Liver (tissue), 7 donors: ENCODE measurements at regions not wholly inside any gene's neighbourhood (a gene's known extent, or its start where the extent isn't known, plus 50 kb on each side); places are given as distances from the start of the nearest gene placed in this dataset.
A peak's percentile ranks its signal among the peaks of the same experiment; 100 is the strongest.

Source experiments
- DNase-seq: peaks from one replicate; pipeline ENCODE4 v3.0.0-alpha.2; 2017; ENCODE audit warnings: low spot score
- H3K27ac ChIP-seq, 2 donors: one replicate each; pipeline ENCODE4 v1.7.0; 2013; ENCODE audit warnings: inconsistent platforms in 2 of 2, low read length in 2 of 2, control low read depth in 1 of 2, low read depth in 1 of 2, mild to moderate bottlenecking in 1 of 2
- H3K27me3 ChIP-seq, 4 donors: one replicate each; pipeline versions ENCODE4 v1.6.1 to v1.7.0; 2013; ENCODE audit warnings: low read length in 3 of 4, inconsistent platforms in 1 of 4, mild to moderate bottlenecking in 1 of 4, moderate library complexity in 1 of 4; ENCODE audit not compliant: control insufficient read depth in 4 of 4, insufficient read depth in 4 of 4
- H3K36me3 ChIP-seq, 4 donors: one replicate each; pipeline versions ENCODE4 v1.6.1 to v1.7.0; 2013; ENCODE audit warnings: low read length in 3 of 4, mild to moderate bottlenecking in 3 of 4, low read depth in 1 of 4, moderate library complexity in 1 of 4; ENCODE audit not compliant: control insufficient read depth in 4 of 4, insufficient read depth in 3 of 4
- H3K4me1 ChIP-seq, 4 donors: one replicate each; pipeline versions ENCODE4 v1.6.1 to v1.7.0; 2013; ENCODE audit warnings: low read length in 3 of 4, mild to moderate bottlenecking in 3 of 4, moderate library complexity in 1 of 4; ENCODE audit not compliant: control insufficient read depth in 4 of 4, insufficient read depth in 4 of 4
- H3K4me3 ChIP-seq, 3 donors: one replicate each; pipeline versions ENCODE4 v1.6.1 to v1.7.0; 2013; ENCODE audit warnings: low read length in 3 of 3, control low read depth in 1 of 3, low read depth in 1 of 3, mild to moderate bottlenecking in 1 of 3
- H3K9ac ChIP-seq, 2 donors: one replicate each; pipeline ENCODE4 v1.7.0; 2013; ENCODE audit warnings: low read length in 2 of 2, mild to moderate bottlenecking in 2 of 2, moderate library complexity in 2 of 2, control low read depth in 1 of 2, low read depth in 1 of 2
- H3K9me3 ChIP-seq, 4 donors: one replicate each; pipeline versions ENCODE4 v1.6.1 to v1.7.0; 2013; ENCODE audit warnings: low read length in 3 of 4; ENCODE audit not compliant: control insufficient read depth in 4 of 4
- ATF3 ChIP-seq: IDR thresholded peaks from 2 replicates; pipeline ENCODE4 v1.6.1; 2016; ENCODE audit warnings: antibody characterized with exemption
- EGR1 ChIP-seq, 2 donors: IDR thresholded peaks; 2 replicates each; pipeline ENCODE4 v1.6.1; 2016 to 2018; ENCODE audit warnings: antibody characterized with exemption in 2 of 2, low read depth in 2 of 2
- FOXA2 ChIP-seq: IDR thresholded peaks from 2 replicates; pipeline ENCODE4 v1.6.1; 2016; ENCODE audit warnings: antibody characterized with exemption
- GABPA ChIP-seq, 2 donors: IDR thresholded peaks in 1 of 2; conservative IDR thresholded peaks in 1 of 2; 2 replicates each; pipeline ENCODE4 v1.6.1; 2016; ENCODE audit warnings: antibody characterized with exemption in 2 of 2, mild to moderate bottlenecking in 1 of 2, moderate library complexity in 1 of 2
- HNF4A ChIP-seq, 2 donors: conservative IDR thresholded peaks; 2 replicates each; pipeline ENCODE4 v1.6.1; 2016; ENCODE audit warnings: antibody characterized with exemption in 2 of 2, mild to moderate bottlenecking in 2 of 2
- HNF4G ChIP-seq: IDR thresholded peaks from 2 replicates; pipeline ENCODE4 v1.6.1; 2016; ENCODE audit warnings: antibody characterized with exemption
- JUND ChIP-seq, 2 donors: IDR thresholded peaks; 2 replicates each; pipeline ENCODE4 v1.6.1; 2016; ENCODE audit warnings: antibody characterized with exemption in 2 of 2
- NR2F2 ChIP-seq: IDR thresholded peaks from 2 replicates; pipeline ENCODE4 v1.6.1; 2016; ENCODE audit warnings: antibody characterized with exemption
- RAD21 ChIP-seq, 2 donors: IDR thresholded peaks; 2 replicates each; pipeline ENCODE4 v1.6.1; 2016; ENCODE audit warnings: antibody characterized with exemption in 2 of 2, mild to moderate bottlenecking in 2 of 2
- REST ChIP-seq: IDR thresholded peaks from 2 replicates; pipeline ENCODE4 v1.6.1; 2016; ENCODE audit warnings: antibody characterized with exemption, mild to moderate bottlenecking
- RXRA ChIP-seq, 2 donors: IDR thresholded peaks; 2 replicates each; pipeline ENCODE4 v1.6.1; 2017 to 2018; ENCODE audit warnings: antibody characterized with exemption in 2 of 2, mild to moderate bottlenecking in 1 of 2
- TAF1 ChIP-seq: conservative IDR thresholded peaks from 2 replicates; pipeline ENCODE4 v1.6.1; 2016; ENCODE audit warnings: antibody characterized with exemption, mild to moderate bottlenecking
- YY1 ChIP-seq: IDR thresholded peaks from 2 replicates; pipeline ENCODE4 v1.6.1; 2016; ENCODE audit warnings: antibody characterized with exemption, mild to moderate bottlenecking
- ZBTB33 ChIP-seq: IDR thresholded peaks from 2 replicates; pipeline ENCODE4 v1.6.1; 2016; ENCODE audit warnings: antibody characterized with exemption
- WGBS: extraction: QIAGEN DNeasy Blood & Tissue Kit; methylation state at CpG from one replicate; pipeline ENCODE4 v1.1.7; 2013; 5-methylcytosine and 5-hydroxymethylcytosine counted together
- donor health status: healthy.
- donor health status: healthy.
- donor health status: healthy.
- donor health status: healthy.

GRCh38 chr21:28418726-28419514, 573.8 kb downstream of the LTN1 start:
- Histone ChIP-seq H3K4me3 (no peak overlapping the region), H3K9me3 (no peaks in the 10 kb centered on the region), H3K27ac (no peak overlapping the region), H3K9ac (no peak overlapping the region), H3K4me1 (no peaks in the 10 kb centered on the region), H3K27me3 (no peaks in the 10 kb centered on the region), H3K36me3 (no peaks in the 10 kb centered on the region)
- 83% methylated on average over 6 of the region's 6 CpGs for WGBS
- TF ChIP-seq NR2F2 = no peak
- TF ChIP-seq EGR1 (IDR thresholded peaks at IDR 0.05; ENCODE audit: low read depth in 2 of 2) = no peak
- TF ChIP-seq FOXA2 = no peak
- no peak for TF ChIP-seq YY1
- TF ChIP-seq REST = peak; percentile 20
- no peak for DNase-seq

- Histone ChIP-seq H3K4me3 (no peak overlapping the region), H3K27me3 (no peaks in the 10 kb centered on the region), H3K36me3 (no peaks in the 10 kb centered on the region), H3K4me1 (no peaks in the 10 kb centered on the region), H3K9me3 (no peaks in the 10 kb centered on the region), H3K9ac (no peak overlapping the region), H3K27ac (no peak overlapping the region)
- TF ChIP-seq ATF3 (no peak), EGR1 (IDR thresholded peaks at IDR 0.05; ENCODE audit: low read depth in 2 of 2) (no peak), RAD21 (IDR thresholded peaks at IDR 0.05) (no peak), RXRA (IDR thresholded peaks at IDR 0.05) (no peak), HNF4G (no peak), FOXA2 (no peak), HNF4A (conservative IDR thresholded peaks at IDR 0.05) (no peak), TAF1 (no peak), JUND (IDR thresholded peaks at IDR 0.05) (no peak), GABPA (IDR thresholded peaks at IDR 0.05 in 1 of 2, conservative IDR thresholded peaks at IDR 0.05 in 1 of 2) (no peak), REST (no peak), YY1 (no peak), ZBTB33 (no peak)
- 70% methylated on average over 2 of the region's 2 CpGs for WGBS
- no peak for DNase-seq
Measured at GRCh38 chr21:28410256-28410655, 582.4 kb downstream of the LTN1 start.
